HG02623 (cell line): ENCODE measurements at regions not wholly inside any gene's neighbourhood (a gene's known extent, or its start where the extent isn't known, plus 50 kb on each side); places are given as distances from the start of the nearest gene placed in this dataset.
"Not testable (repeated sequence)": the region's sequence is repeated elsewhere in the genome, so short reads cannot be mapped to it uniquely, and the experiment has no call there.

Experiments
- ATAC-seq: cut with Tn5 transposase; IDR thresholded peaks from one replicate; pipeline ENCODE4 v1.9.1; 2021; ENCODE audit warnings: moderate library complexity; ENCODE audit not compliant: unreplicated experiment

DNA sequence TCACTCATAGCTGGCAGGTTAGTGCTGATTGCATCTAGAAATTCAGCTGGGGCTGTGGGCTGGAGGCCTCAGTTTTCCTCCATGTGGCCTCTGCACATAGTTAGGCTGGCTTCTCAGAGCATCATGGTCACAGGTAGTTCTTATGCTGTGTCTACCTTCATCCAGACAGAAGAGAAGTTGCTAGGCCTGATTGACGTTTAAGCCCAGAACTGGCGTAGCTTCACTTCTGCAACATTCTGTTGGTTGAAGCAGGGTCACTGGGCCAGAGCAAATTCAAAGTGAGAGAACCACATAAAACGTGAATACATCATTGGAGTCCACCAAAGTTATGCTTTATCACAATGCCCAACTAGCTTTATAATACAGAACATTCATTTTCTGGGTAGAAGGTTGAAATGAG lies 116.0 kb downstream of the SPP2 start:
- no peak for ATAC-seq

DNA sequence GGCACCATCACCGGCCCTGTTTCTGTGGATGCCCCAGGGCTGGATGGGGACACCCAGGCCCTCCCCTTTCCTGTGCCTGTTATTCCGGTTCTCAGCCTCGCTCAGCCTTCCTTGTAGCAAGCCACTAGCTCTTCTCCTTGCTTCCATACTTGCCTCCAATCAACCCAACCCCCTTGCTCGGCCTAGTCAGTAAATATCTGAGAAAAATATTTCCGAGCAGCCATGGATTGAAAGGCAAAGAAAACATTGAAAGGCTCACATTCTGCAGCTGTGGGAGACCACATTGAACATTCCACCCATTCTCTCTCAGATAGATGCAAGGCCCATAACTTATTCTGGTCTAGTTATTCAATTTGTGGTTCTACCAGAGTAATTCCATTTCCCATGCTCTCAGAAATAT lies 114.9 kb downstream of the SPP2 start:
- no peak for ATAC-seq

DNA sequence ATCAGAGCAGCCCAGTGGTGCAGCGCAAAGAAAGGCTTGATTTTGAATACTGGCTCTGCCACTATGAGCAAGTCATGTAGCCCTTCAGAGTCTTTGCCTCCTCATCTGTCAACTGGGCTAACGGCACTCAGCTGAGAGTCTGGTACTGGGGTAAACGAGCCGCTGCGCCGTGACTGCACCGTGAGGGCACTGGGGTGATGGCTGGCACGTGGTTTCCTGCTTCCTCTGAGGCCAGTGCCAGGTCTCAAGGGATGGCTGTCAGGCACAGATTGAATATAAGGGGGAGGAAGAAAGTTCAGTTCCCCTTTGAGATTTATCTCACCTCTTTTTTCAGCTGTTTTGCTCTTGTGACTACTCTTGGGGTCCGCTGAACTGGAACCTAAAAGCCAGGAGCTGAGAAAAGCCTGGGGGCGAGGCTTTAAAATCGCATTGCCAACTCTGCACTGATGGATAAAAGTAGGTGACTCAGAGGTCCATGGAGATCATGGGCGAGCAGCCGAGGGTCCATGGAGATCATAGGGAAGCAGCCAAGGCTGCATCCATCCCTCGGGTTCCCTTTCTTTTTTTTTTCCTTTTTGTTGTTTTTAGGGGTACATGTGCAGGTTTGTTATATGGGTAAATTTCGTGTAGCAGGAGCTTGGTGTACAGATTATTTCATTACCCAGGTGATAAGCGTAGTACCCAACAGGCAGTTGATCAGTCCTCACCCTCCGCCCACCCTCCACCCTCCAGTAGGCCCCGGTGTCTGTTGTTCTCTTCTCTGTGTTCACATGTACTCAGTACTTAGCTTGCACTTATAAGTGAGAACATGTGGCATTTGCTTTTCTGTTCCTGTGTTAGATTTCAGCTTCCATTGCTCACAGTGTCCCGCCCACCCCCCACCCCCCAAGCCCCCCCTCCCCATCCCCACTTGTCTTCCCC lies 114.3 kb downstream of the SPP2 start:
- ATAC-seq, result no peak

DNA sequence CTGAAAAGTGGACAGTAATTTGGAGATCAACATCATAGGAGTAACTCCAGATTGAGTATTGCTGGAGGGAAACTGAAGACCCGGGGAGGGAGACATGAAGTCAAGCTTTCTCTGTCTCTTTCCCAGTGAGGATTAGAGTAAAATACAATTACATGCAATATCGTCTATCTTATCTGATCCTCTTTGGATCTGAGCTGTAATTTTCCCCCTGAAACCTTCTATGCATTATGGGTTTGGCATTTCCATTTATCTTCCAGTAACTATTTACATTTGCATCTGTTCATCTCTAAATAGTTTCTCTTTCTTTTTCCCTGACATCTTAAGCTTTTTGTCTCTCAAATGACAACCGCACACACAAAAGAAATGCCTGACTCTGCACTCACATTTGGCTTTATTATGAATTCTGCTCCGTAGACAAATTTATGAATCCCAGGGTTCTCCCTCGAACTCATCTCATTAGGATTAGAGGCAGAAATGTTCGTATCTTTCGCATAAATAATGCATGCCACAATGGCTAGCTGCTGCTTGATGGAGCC lies 113.1 kb downstream of the SPP2 start:
- ATAC-seq, result no peak

DNA sequence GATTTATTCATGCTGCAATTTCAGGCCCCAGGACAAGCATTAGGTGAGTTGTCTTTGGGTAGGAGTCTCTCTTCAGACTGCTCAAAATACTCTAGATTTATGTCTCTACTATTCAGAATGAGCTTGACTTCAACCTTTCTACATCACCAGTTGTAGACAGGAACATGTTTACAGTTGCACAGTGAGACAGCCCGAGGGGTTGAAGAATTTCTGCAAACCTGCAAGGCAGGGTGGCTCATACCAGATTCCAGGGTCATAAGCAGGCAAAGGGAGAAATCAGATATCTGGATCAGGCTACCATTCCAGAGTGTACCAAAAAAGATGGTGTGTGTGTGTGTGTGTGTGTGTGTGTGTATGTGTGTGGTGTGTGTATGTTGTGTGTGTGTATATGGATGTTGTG lies 112.4 kb downstream of the SPP2 start:
- no peak for ATAC-seq

DNA sequence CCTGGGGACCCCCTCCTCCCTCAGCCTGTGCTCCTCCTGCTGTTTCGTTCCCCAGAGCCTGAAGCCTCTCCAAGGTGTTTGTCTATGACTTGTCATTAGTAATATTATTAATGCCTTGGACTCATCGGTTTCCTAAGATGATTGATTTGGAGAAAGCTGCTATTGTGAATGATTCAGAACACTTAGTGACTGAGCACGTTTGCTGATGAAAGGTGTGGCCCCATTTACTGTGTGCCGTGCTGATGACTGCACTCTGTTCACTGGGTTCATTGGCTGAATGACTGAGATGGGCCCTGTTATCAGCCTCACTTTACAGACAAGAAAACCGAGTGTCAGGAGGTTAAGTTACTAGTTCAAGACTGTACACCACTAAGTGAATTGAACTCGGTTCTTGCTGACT lies 111.4 kb downstream of the SPP2 start:
- ATAC-seq, result no peak

DNA sequence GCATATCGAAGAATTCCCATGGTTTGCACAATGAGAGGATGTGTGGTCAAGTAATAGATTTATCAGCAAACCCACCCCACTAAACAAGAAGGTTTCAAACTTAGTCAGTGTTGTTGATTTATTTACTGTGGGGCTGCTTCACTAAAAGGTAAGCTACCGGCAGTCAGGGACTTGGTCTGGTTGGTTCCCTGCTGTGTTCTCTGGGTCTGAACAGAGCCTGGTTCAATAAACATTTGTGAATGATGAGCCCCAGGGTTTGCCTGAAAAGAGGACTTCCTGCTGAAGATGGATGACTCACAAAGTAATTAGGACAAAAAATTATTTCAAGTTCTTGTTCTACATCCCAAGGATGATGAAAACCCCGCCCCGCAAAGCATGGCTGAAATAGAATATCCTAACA lies 108.3 kb downstream of the SPP2 start:
- ATAC-seq, result no peak

DNA sequence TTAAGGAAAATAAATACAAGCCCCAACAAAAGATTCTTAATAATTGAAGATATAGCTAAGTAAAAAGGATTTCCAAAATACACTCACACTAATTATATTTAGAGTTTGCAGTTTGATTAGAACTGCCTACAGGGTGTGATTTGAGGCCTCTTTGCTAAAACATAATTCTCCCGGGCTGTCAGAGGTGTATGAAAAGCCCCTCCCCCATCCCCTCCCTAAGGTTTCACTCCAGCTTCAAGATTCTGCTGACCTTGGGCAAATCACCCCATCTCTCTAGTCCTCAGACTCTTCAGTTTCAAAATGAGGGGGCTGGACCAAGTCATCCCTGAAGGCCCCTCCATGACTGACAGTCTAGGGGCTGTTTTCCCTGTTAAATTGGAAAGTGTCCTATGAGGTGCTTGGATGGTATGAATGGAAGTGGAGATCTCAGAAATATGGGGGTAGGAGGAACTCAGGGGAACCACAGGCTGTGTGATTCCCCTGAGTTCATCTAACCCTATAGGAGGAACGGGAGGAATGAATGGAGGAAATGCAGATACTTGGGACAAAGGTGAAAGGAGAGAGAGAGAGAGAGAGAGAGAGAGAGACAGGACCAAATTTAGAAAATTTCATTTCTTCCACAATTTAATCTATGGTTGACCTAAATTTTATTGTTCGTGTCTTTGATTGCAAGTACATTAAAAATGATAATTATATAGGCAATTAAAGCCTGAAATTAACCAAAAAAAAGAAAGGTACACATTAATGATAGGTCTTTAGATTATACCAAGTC lies 107.5 kb downstream of the SPP2 start:
- no peak for ATAC-seq

DNA sequence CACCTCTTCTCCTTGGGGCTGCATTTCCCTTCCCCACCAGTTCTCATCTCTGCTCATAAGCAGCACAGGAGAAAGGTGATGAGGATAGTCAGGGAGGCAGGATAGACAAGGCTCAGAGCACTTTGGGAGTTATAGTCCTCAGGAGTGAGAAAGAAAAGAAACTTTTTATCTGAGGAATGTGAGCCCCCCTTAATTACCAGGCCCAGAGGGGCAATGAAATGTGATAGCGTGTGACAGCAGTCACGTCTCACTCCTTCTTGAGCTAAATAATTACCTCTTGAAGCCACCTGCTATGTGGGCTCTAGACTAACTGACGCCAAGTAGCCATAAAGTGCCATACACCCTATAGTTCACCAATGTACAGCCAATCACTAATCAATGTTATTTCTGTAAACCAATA lies 105.8 kb downstream of the SPP2 start:
- ATAC-seq, result no peak

DNA sequence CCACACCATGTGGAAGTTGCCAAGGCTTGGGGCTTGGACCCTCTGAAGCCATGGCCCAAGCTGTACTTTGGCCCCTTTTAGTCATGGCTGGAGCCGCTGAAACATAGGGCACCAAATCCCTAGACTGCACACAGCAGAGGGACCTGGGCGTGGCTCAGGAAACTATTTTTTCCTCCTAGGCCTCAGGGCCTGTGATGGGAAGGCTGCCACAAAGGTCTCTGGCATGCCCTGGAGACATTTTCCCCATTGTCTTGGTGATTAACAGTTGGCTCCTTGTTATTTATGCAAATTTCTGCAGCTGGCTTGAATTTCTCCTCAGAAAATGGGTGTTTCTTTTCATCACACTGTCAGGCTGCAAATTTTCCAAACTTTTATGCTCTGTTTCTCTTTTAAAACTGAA lies 102.3 kb downstream of the SPP2 start:
- ATAC-seq, result not testable (repeated sequence)

DNA sequence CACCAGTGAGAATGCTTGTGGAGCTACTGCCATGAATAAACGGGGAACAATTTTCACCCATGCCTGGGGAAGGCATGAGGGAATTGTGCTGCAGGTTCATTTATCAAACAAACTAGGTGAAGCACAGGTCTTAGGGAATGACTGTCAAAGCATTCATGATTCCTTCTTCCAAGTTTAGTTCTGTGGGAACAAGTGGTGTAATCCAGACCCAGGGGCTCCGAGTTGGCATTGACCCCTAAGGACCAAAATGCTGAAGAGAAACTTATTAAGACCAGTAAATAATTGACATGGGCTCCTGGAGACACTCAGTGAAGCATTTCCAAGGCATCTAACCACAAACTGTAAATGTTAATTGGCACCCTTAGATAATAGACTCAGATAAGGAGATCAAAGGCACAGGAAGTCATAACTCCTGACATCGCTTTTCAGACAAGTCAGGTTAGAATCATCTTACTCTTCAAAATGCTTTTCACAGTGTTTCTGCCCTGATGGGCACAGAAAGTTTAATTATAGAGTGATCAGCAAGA lies 96.9 kb downstream of the SPP2 start:
- no peak for ATAC-seq

DNA sequence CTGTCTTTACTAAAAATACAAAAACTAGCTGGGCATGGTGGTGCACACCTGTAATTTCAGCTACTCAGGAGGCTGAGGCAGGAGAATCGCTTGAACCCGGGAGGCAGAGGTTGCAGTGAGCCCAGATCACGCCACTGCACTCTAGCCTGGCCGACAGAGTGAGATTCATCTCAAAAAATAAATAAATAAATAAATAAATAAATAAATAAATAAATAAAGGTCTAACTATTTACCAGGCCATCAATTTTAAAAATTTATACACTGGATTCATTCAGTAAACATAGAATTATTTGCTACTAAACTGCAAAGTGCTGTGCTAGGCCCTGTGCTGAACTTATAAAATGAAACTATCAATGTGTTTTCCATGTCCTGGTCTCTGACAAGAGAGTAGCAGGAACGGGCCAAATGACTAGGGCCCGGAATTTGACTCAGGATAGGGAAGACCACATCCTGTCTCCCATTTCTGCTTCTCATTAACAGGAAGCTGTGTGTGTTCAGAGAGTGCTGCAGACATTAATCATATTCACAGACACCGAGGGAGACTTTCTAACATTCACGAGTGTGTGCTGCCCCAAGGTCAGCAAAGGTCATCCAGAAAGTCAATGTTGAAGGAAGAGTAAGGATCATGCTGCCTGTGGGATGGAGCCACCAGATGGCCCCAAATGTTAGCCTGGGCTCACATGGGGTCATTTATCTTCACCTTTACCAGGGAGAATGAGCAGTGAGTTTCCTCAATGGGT lies 95.8 kb downstream of the SPP2 start:
- ATAC-seq, result no peak

DNA sequence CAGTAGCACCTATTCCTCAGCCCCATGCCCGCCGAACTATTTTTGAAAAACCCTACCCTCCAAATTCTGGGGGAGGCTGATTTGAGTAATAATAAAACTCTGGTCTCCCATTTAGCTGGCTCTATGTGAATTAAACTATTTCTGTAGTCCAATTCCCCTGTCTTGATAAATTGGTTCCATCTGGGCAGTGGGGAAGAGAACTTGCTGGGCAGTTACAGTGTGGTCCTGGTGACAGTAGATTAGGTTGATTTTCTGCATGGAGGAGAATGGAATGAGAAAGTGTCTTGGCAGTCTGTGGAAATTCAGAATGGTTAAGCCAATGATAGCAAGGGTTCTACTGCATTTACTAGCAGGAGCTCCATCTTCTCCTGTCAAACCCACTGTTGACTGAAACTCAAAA lies 95.0 kb downstream of the SPP2 start:
- no peak for ATAC-seq

DNA sequence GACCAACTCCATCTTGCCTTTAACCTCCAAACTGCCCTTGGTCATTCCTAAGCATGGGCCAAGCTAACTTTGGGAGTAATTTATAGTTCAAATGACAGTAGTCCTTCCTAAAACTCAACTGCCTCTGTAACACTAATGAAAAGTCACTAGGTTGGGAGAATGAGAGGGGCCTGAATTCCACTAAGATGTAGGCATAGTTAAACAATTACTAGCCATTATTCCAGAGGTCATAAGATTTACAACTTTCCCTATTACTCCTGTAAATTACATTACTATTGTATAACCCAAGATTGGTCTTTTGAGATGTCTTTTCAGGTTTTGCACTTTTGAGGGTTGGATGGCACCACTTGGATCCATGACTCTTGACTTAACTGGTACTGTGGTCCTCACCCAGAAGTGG lies 94.6 kb downstream of the SPP2 start:
- ATAC-seq, result no peak

DNA sequence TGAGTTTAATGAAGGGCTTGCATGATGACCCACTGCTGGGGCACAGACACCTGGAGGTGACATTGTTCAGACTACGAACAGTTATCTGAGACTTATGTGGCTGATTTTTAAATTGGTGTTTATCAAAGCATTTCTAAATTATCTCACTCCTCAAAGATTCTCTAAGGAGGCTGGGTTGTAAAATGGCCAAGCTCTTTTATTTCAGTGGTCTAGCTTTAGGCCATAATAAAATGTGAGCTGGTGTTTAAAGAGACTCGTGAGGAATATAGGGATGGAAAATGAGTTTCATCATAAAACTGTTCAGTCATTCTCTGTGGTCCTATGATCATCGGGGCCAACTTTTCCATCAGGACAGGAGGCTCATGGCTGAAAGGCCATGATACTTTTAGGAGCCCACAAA lies 93.4 kb downstream of the SPP2 start:
- no peak for ATAC-seq

DNA sequence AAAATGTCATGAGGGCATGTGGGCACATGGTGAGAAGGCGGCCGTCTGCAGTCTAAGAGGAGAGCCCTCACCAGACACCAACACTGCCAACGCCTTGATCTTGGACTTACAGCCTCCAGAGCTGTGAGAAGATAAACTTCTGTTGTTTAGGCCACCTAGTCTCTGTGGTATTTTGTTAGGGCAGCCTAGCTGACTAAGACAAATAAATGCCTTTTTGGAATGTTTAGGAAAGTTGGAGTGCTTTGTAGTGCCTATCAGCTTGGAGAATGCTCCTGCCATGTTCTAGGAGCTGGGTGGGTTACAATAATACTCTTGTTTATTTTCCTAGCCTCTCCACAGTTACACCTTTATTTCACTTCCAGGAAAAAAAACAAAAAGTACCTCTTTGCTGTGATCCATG lies 92.0 kb downstream of the SPP2 start:
- ATAC-seq, result no peak

DNA sequence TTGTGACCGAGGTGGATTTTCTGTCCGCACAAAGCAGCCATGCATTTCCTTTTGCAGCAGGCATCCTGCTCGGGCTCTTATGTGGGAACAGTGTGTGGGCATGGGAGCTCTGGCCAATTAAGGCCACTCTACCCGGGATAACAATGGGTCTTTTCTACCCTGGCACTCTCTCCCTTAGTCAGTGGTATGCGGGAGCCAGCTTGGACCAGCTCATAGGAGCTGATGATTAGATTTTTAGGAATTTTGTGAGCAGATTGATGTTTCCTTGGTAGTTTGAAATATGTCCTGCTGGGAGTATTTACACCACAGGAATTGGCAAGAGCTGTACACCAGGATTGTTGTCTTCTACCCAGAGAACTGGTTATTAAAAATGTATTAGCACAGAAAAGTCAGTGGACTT lies 89.3 kb downstream of the SPP2 start:
- ATAC-seq, result no peak

DNA sequence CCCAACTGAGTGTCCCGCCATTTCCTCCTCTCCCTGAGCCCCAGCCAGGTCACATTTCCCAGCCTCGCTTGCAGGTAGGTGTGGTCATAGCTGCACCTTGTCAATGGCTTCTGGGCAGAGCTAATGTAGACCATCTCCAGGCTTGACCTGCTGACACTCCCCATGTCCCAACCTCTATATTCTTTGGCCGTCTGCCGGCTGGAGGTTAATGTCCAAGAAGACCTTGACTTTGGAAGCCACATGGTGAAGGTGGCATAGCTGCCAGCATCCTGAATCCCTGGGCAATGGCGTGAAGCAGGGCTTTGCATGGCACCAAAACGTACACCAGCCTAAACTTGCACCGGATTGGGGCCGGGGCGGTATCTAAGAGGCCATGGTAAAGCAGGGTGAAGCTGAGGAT lies 88.3 kb downstream of the SPP2 start:
- no peak for ATAC-seq

DNA sequence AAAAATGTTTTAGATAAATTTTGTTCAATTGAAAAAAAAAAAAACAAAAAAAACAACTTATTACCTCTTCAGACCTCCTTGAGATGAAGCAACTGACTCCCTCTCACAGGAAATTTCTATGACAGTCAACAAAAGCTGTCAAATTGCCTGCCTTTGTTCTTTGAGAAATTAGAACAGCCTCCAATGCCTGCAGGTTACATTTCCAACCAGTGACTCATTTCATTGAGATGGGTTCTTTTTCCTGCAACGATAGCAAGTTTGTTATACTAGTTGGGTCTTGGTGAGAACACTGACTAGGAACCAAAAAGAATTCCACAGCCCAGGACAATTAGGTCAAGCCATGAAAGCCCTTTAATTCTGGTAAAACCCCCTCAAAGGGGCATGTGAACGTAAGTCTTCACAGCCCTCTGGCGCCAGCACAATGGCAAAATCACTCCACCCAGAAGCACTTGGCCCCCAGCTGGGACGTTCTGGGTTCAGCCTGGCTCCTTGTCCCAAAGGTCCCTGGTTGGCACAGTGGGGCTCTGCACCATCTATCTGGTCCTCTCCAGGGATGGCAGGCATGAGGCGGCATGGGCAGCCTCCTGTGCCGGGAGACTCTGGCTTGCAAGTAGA lies 87.0 kb downstream of the SPP2 start:
- ATAC-seq, result no peak

DNA sequence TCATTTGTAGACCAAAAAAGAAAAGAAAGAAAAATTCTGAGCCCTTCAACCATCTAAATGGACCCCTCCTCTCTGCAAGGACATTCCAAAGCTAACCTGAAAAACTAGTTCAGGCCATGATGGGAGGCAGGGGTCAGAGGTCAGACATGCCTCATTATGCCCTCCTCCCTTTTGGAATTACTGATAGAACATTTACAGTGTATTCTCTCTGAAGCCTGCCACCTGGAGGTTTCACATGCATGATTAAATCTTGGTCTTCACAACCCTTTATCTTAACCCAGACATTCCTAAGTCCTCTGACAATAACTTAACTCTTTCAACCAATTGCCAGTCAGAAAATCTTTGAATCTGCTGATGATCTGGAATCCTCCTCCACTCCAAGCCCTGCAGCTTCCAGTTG lies 86.0 kb downstream of the SPP2 start:
- ATAC-seq, result no peak

DNA sequence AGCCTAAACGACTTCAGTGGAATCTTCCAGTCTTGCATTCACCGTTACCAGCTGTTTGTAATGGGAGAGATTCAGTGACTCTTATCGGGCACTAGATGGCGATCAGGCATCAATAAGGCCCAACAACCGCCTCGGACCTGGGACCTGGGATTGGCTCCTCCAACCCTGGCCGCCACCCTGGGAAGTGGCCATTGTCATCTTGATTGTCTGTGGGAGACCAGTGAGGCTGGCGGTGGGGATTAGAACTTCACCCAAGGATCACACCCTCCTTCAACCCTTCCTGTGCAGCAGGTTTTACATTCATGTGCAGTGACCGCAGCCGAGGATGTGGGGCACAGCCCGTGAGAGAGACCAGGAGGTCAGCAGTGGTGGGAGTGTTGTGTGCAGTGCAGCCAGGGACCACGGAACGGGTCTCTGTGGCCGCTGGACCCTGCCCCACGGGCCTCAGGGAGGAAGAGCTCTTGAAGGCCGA lies 85.3 kb downstream of the SPP2 start:
- no peak for ATAC-seq
